ENCODE measurements at regions not wholly inside any gene's neighbourhood (a gene's known extent, or its start where the extent isn't known, plus 50 kb on each side); places are given as distances from the start of the nearest gene placed in this dataset.
"Not testable (repeated sequence)": the region's sequence is repeated elsewhere in the genome, so short reads cannot be mapped to it uniquely, and the experiment has no call there.

GRCh38 chr6:92337571-92337970 lies 1081.8 kb downstream of the EPHA7 start:
- no peak for DNase-seq (ENCODE audit: low spot score)
- ATAC-seq, result no peak

- ATAC-seq, result no peak
- no peak for DNase-seq (ENCODE audit: low spot score)
These were observed 1090.0 kb downstream of the EPHA7 start for GRCh38 chr6:92329208-92329847.

DNA sequence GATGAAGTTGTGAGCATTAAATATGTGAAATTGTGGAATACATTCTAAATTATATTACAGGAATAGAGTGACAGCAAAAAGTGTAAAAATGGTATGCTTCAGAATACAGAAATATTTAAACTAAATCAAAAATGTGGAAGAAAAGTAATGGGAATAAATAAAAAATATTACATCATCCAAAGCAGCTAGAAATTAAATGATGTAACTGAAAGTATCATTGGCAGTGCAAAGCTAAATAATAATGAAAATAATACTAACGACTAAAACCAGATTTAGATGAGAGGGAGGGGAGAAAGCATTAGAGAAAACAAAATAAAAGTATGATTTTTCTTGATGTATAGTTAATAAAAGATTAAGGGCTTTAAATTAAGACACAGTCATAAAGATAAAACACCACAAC lies 1104.0 kb downstream of the EPHA7 start:
- DNase-seq (ENCODE audit: low spot score) (no peak), ATAC-seq (no peak)

- ATAC-seq, result no peak
- DNase-seq (ENCODE audit: low spot score), result no peak
These were observed 1122.3 kb downstream of the EPHA7 start for GRCh38 chr6:92297101-92297500.

DNA sequence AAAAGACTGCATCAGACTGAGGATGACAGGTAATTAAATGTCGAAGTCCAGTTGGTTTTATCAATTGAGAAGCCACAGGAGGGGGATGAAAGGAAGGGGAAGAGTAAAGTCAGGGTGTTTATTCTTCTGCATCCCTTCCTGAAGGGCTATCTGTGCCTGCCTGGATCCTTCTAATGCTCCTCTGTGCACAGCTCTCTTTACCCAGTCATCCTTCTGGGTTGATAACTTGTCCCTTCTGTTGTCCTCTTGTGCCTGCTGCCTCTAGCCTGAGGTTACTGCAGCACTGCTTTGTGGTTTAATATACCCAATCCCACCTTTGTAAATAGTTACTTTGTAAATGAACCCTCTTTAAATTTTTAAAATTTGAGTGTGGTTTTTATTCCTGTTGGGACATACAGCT lies 1127.3 kb downstream of the EPHA7 start:
- ATAC-seq (no peak), DNase-seq (ENCODE audit: low spot score) (no peak)

DNA sequence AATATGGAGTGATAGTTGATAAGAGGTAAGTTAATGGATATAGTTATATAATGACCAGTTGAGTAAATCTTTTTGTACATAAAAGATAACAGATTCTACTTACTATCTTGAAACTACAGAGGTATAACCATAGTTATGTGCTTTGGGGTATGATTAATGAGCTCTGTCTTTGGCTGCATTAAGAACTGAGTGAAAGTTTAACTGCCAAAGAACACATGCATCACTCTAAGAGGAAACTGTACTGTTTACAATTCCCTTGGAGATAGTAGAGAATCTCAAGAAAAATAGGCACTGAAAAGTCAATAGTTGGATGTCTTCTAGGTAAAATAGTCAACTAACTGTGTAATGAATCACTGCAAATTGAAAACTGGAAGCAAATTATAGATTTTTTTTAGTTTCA lies 1129.5 kb downstream of the EPHA7 start:
- ATAC-seq (no peak), DNase-seq (ENCODE audit: low spot score) (no peak)

DNA sequence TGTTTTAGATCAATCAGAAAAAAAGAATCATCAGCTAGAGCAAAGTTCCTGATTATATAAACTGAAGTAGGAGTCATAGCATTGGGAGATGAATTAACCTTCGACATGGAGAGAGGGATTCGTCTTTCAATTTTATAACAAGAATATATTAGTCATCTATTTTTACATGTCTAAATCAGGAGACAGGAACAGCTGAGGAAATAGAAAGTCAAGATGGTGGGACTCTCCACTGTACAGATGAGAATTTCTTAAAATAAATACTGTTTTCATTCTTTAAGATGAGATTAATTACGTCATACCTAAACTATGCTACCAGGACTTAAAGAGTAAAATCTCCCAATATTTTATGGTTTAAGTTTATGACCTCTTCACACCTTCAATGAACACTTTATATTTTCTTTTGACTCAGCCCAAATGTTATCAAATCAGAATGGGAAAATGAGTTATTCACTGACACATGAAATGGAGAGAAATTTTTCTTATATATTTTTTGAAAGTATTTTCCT lies 1137.7 kb downstream of the EPHA7 start:
- DNase-seq (ENCODE audit: low spot score) (no peak), ATAC-seq (no peak)

DNA sequence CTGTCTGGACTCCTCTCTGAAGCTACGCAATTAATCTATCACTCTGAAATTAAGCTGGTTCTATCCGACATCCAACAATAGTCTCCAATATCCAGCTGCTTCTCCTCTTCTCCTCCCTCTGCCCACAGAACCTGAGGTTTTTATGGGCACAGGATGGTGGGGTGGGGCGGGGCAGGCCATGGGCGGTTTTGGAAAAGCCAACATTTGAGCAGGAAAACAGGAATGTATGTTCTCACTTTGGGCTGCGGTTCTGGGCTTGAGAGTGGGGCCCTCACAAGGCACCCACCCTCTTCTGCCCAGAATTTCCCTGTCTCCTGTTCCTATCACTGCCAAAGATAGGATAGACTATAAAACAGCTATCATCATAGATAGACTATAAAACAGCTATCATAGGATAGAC lies 1144.2 kb downstream of the EPHA7 start:
- DNase-seq (ENCODE audit: low spot score), result no peak

DNA sequence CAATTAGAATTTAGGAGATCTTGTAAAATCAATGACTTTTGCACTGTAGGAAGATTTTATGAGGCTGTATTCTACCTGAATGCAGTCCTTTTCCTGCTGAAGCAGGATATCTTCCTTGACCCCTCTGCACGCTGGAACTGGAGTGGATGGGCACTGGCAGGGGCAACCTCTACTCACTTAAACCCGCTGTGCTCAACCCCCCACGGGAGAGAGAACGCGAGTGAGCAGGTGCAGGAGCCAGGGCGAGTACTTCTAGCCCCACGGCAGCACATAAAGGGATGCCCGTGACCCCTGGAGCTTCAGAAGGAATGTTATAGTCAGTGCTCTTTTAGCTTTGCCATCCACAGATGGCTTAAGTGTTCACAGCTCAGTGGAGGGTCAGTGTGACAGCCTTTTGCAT lies 1144.8 kb downstream of the EPHA7 start:
- ATAC-seq (no peak), DNase-seq (ENCODE audit: low spot score) (no peak)

More for the DNA sequence above, 1144.2 kb downstream of the EPHA7 start:
- ATAC-seq, result no peak

DNA sequence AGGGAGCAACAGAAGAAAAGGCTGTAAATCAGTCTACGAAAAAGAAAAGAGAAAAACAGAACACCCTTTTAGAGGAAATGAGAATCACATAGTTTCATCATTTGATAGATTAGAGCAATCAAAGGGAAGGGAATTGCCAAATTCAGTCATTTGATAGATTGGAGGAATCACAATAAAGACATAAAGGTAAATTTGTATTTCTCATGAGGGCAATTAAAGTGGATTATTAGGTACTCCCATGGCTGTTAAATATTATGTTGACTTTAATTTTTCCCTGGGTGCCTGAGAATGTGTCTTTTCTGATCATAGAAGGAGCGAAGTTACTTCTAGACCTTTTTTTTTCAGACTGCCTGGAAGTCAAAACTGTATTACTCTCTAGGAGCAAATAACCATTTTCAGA lies 1145.7 kb downstream of the EPHA7 start:
- ATAC-seq (no peak), DNase-seq (ENCODE audit: low spot score) (no peak)

- ATAC-seq (no peak), DNase-seq (ENCODE audit: low spot score) (no peak)
These were observed 1148.3 kb downstream of the EPHA7 start for GRCh38 chr6:92271091-92271490.

- DNase-seq (ENCODE audit: low spot score) (no peak), ATAC-seq (no peak)
These were observed 1149.0 kb downstream of the EPHA7 start for GRCh38 chr6:92270365-92270764.

- ATAC-seq, result no peak
These were observed 1152.0 kb downstream of the EPHA7 start for GRCh38 chr6:92267335-92267734.

GRCh38 chr6:92263864-92264263 lies 1155.5 kb downstream of the EPHA7 start:
- DNase-seq (ENCODE audit: low spot score) (no peak), ATAC-seq (no peak)

More at GRCh38 chr6:92267335-92267734, 1152.0 kb downstream of the EPHA7 start:
- no peak for DNase-seq (ENCODE audit: low spot score)

DNA sequence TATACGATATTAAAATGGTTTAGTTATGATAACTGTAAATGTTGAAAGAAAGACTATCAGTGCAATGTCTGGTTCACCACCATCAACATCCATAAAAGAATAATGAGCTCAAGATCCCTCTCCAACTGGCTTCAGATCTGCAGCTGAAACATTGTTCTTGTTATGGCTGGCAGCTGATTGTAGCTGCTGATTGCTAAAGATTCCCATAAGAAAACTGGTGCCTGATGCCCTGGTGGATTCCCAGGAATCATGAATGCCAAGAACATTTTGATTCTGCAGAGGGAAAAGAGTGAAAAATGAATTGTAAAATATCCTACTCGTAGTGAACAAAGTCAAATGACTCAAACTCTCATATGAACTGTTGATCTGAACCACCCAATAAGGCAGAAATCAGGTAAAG lies 1160.2 kb downstream of the EPHA7 start:
- no peak for DNase-seq (ENCODE audit: low spot score)
- no peak for ATAC-seq

DNA sequence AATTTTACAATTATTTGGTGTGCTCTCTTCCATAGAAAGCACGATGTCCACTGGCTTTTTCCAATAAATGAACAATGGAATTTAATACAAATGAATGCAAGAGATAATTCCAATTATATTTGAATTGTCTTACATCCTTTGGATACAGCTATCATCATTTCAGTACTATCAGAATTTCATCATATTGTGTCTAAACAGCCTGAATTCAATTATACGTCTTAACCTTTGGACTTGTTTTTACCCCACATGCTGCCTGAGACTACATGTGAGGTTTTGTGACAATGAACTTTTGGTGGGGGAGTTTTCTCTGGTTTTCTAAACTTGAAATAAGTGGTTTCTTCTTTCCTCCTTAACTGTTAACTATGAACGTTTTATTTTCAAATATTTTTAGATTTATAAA lies 1176.0 kb downstream of the EPHA7 start:
- ATAC-seq (no peak), DNase-seq (ENCODE audit: low spot score) (no peak)

DNA sequence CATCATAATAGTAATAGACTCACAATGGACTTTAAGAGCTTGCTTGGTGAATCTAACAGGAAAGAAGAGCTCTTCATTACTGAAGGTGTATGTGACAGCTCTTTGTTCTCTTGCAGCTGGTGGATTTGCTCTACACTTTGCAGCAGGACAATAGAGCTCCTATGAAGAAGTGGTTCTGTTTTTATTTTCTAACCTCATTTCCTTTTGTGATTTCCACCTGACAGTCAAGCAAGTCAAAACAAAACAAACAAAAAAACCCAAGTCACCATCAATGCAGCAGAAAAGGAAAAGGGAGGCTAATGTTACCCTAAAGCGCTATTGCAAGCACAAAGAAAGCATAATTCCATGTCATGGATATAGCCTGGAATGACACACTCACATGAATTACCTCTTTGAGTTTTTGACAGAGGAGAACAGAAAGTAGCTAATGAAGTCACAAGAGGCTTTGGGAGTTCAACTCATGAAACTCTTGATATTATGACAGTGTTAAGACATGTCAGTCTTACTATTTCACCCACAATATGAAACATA lies 1188.1 kb downstream of the EPHA7 start:
- no peak for ATAC-seq
- no peak for DNase-seq (ENCODE audit: low spot score)

DNA sequence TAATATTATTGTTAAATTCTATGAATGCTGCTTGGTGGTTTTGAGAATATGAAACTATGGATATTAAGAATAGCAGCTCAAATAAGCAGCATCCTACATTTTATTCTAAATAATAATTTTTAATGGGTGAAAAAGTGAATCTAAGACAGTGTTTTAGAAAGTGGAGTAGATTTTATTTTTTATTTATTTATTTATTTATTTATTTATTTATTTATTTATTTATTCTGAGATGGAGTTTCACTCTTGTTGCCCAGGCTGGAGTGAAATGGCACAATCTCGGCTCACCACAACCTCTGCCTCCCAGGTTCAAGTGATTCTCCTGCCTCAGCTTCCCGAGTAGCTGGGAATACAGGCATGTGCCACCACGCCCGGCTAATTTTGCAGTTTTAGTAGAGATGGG lies 1199.4 kb downstream of the EPHA7 start:
- not testable (repeated sequence) for DNase-seq (ENCODE audit: low spot score); ATAC-seq

DNA sequence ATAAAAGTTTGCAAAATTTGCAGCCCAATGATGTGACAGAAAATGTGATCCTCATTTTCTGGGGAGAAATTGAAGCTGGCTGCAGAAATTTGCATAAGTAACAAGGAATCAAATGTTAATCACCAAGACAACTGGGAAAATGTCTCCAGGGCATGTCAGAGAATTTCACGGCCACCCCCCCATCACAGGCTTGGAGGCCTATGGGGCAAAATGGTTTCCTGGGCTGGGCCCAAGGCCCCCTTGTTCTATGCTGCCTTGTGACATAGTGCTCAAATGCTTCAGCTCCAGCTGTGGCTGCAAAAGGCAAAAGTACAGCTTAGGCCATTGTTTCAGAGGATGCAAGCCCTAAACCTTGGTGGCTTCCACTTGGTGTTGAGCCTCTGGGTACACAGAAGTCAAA lies 1202.6 kb downstream of the EPHA7 start:
- DNase-seq (ENCODE audit: low spot score) (no peak), ATAC-seq (no peak)

DNA sequence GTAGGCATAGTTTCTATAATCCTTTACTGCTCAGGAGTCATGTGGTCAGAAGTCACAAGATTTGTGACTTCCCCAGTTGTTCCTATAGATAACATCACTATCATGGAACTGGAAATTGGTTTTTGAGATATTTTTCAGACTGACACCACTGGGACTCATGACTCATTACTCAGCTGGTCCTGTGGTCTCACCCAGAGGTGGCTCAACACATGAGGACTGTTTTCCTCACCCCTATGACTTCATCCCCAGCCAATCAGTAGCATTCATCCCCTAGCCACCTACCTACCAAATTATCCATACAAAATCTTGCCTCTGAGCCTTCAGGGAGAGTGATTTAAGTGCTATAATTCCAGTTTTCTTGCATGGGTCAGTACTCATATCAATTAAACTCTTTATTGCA lies 1217.7 kb downstream of the EPHA7 start:
- ATAC-seq (no peak), DNase-seq (ENCODE audit: low spot score) (no peak)

- DNase-seq (ENCODE audit: low spot score), result no peak
- no peak for ATAC-seq
These were observed 1223.0 kb downstream of the EPHA7 start for GRCh38 chr6:92196325-92196724.

- ATAC-seq, result no peak
- DNase-seq (ENCODE audit: low spot score), result no peak
These were observed 1223.6 kb downstream of the EPHA7 start for GRCh38 chr6:92195796-92196195.

DNA sequence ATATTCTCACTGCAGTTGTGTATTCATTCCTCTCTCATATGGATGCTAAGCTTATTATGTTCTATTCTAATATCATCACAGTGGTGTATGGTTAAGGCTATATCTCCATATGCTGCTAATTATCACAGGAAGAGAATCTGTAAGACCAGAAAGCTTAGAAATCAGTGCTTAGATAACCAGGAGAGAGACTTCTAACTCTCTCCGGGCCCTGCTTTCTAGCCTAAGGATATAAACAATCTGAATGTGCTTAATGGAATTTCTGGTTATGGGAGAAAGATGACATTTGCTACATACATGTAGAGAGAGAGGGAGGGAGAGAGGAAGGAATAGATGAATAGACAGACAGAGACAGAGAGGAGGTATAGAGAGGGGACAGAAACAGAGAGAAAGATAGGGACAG lies 1231.3 kb downstream of the EPHA7 start:
- ATAC-seq, result no peak

More for the DNA sequence above, 1231.3 kb downstream of the EPHA7 start:
- DNase-seq (ENCODE audit: low spot score), result no peak
